Mammary epithelial cell (primary cell): ENCODE measurements at regions not wholly inside any gene's neighbourhood (a gene's known extent, or its start where the extent isn't known, plus 50 kb on each side); places are given as distances from the start of the nearest gene placed in this dataset.

ENCODE experiments used
- CTCF ChIP-seq, 2 donors: IDR thresholded peaks in 1 of 2; conservative IDR thresholded peaks in 1 of 2; 2 replicates each; pipeline ENCODE4 v1.5.1; 2011 to 2012; ENCODE audit warnings: inconsistent platforms in 2 of 2, low read length in 2 of 2, mild to moderate bottlenecking in 2 of 2, control low read depth in 1 of 2, low read depth in 1 of 2; ENCODE audit not compliant: insufficient read depth in 1 of 2; ENCODE audit errors: extremely low read depth in 1 of 2
- EZH2 ChIP-seq: IDR thresholded peaks from 2 replicates; pipeline ENCODE4 v1.6.1; 2012; ENCODE audit warnings: low read length, inconsistent platforms, borderline replicate concordance

- TF ChIP-seq CTCF (conservative IDR thresholded peaks at IDR 0.05 in 1 of 2, IDR thresholded peaks at IDR 0.05 in 1 of 2; ENCODE audit: extremely low read depth in 1 of 2, insufficient read depth in 1 of 2, low read depth in 1 of 2, low read length in 2 of 2) (no peak), EZH2 (no peak)
These were observed 73.3 kb downstream of the PTHLH start for GRCh38 chr12:27899151-27899661.
